WTC11 (cell line): ENCODE measurements at regions not wholly inside any gene's neighbourhood (a gene's known extent, or its start where the extent isn't known, plus 50 kb on each side); places are given as distances from the start of the nearest gene placed in this dataset.

Experiments
- ATAC-seq: fragments of 200-7000 bp; cut with Tn5 transposase; 2 replicates; pipeline ENCODE4 v1.10.0; 2021; ENCODE audit warnings: mild to moderate bottlenecking, moderate library complexity
- CTCF ChIA-PET: fragments of 300-600 bp; sonication (Branson Sonifier 250); formaldehyde crosslinking; loops from one replicate; lab custom pipeline; 2021; ENCODE audit warnings: antibody characterized with exemption; lab: Charles Lee
- POLR2A ChIA-PET: fragments of 350-600 bp; sonication (Branson Sonifier 250); formaldehyde crosslinking; loops from one replicate; lab custom pipeline; 2021; ENCODE audit warnings: antibody characterized with exemption; lab: Charles Lee
- DNase-seq: peaks from one replicate; pipeline ENCODE4 v3.0.0; 2021; ENCODE audit warnings: low spot score
- H3K27ac Mint-ChIP-seq: 2 replicates; pipeline ENCODE4 v1.8.0; 2021; ENCODE audit warnings: mixed read lengths
- H3K27me3 Mint-ChIP-seq: 2 replicates; pipeline ENCODE4 v1.8.0; 2021; ENCODE audit warnings: low read depth, mild to moderate bottlenecking, moderate library complexity, mixed read lengths
- H3K36me3 Mint-ChIP-seq: 2 replicates; pipeline ENCODE4 v1.8.0; 2021; ENCODE audit warnings: mixed read lengths
- H3K4me1 Mint-ChIP-seq: 2 replicates; pipeline ENCODE4 v1.8.0; 2022; ENCODE audit warnings: mixed read lengths
- H3K4me3 Mint-ChIP-seq: 2 replicates; pipeline ENCODE4 v1.8.0; 2021; ENCODE audit warnings: mild to moderate bottlenecking, moderate library complexity, mixed read lengths
- H3K9me3 Mint-ChIP-seq: 2 replicates; pipeline ENCODE4 v1.8.0; 2021; ENCODE audit warnings: mixed read lengths
- CBFB ChIP-seq: sonication (generic); formaldehyde crosslinking; IDR thresholded peaks from 2 replicates; pipeline ENCODE4 v1.8.1; 2022; ENCODE audit warnings: mild to moderate bottlenecking, low read depth, missing genetic modification reagents
- CREM ChIP-seq: sonication (generic); formaldehyde crosslinking; IDR thresholded peaks from 2 replicates; pipeline ENCODE4 v1.8.1; 2022; ENCODE audit warnings: mild to moderate bottlenecking, missing genetic modification reagents, moderate library complexity
- E2F5 ChIP-seq: sonication (generic); formaldehyde crosslinking; IDR thresholded peaks from 2 replicates; pipeline ENCODE4 v1.8.1; 2022; ENCODE audit warnings: mild to moderate bottlenecking, moderate library complexity, missing genetic modification reagents
- ELF4 ChIP-seq: sonication (generic); formaldehyde crosslinking; IDR thresholded peaks from 2 replicates; pipeline ENCODE4 v1.8.1; 2022; ENCODE audit warnings: low read depth, mild to moderate bottlenecking, moderate library complexity, missing genetic modification reagents
- EMX1 ChIP-seq: fragments of 250-450 bp; sonication (Bioruptor Pico); IDR thresholded peaks from 2 replicates; pipeline ENCODE4 v1.8.0; 2021; ENCODE audit warnings: mild to moderate bottlenecking
- GTF2I ChIP-seq: fragments of 250-450 bp; sonication (Bioruptor Pico); conservative IDR thresholded peaks from 2 replicates; pipeline ENCODE4 v1.4.0; 2021; ENCODE audit warnings: mild to moderate bottlenecking
- JAZF1 ChIP-seq: fragments of 250-450 bp; sonication (Bioruptor Pico); IDR thresholded peaks from 2 replicates; pipeline ENCODE4 v1.9.0; 2021; ENCODE audit warnings: moderate library complexity, mild to moderate bottlenecking, inconsistent platforms
- MLX ChIP-seq: sonication (generic); formaldehyde crosslinking; IDR thresholded peaks from 2 replicates; pipeline ENCODE4 v1.8.1; 2023; ENCODE audit warnings: mild to moderate bottlenecking, missing genetic modification reagents, moderate library complexity
- PREB ChIP-seq: sonication (generic); formaldehyde crosslinking; IDR thresholded peaks from 2 replicates; pipeline ENCODE4 v1.8.1; 2022; ENCODE audit warnings: mild to moderate bottlenecking, missing genetic modification reagents, moderate library complexity, borderline replicate concordance
- RELA ChIP-seq: sonication (generic); formaldehyde crosslinking; IDR thresholded peaks from 2 replicates; pipeline ENCODE4 v1.8.1; 2022; ENCODE audit warnings: missing genetic modification reagents, mild to moderate bottlenecking, borderline replicate concordance
- RORB ChIP-seq: fragments of 250-450 bp; sonication (Bioruptor Pico); IDR thresholded peaks from 2 replicates; pipeline ENCODE4 v1.9.0; 2021; ENCODE audit warnings: mild to moderate bottlenecking
- SOX15 ChIP-seq: fragments of 250-450 bp; sonication (Bioruptor Pico); IDR thresholded peaks from 2 replicates; pipeline ENCODE4 v1.9.0; 2021; ENCODE audit warnings: mild to moderate bottlenecking
- SP1 ChIP-seq: sonication (generic); formaldehyde crosslinking; conservative IDR thresholded peaks from 2 replicates; pipeline ENCODE4 v1.8.1; 2022; ENCODE audit warnings: missing genetic modification reagents
- TCF7 ChIP-seq: sonication (generic); formaldehyde crosslinking; IDR thresholded peaks from 2 replicates; pipeline ENCODE4 v1.8.0; 2022; ENCODE audit warnings: mild to moderate bottlenecking, low read depth, missing genetic modification reagents, moderate library complexity
- TEAD1 ChIP-seq: sonication (generic); formaldehyde crosslinking; IDR thresholded peaks from 2 replicates; pipeline ENCODE4 v1.8.0; 2022; ENCODE audit warnings: mild to moderate bottlenecking, missing genetic modification reagents
- ZBTB21 ChIP-seq: sonication (generic); formaldehyde crosslinking; IDR thresholded peaks from 2 replicates; pipeline ENCODE4 v1.8.1; 2023; ENCODE audit warnings: mild to moderate bottlenecking, missing genetic modification reagents, borderline replicate concordance
- ZMAT4 ChIP-seq: fragments of 250-450 bp; sonication (Bioruptor Pico); IDR thresholded peaks from 2 replicates; pipeline ENCODE4 v1.9.0; 2021; ENCODE audit warnings: mild to moderate bottlenecking
- ZNF671 ChIP-seq: fragments of 250-450 bp; sonication (Bioruptor Pico); IDR thresholded peaks from 2 replicates; pipeline ENCODE4 v1.8.0; 2021; ENCODE audit warnings: mild to moderate bottlenecking
- ZSCAN18 ChIP-seq: fragments of 250-450 bp; sonication (Bioruptor Pico); IDR thresholded peaks from 2 replicates; pipeline ENCODE4 v2.1.2; 2022; ENCODE audit warnings: mild to moderate bottlenecking, moderate library complexity

- TF ChIP-seq TEAD1 (CRISPR knock-in tag) (no peak), EMX1 (no peak), E2F5 (CRISPR knock-in tag) (no peak)
Observed at GRCh38 chr18:73318739-73319479, 451.1 kb upstream of the NETO1 start (continued).

GRCh38 chr18:73316513-73316912 lies 448.7 kb upstream of the NETO1 start:
- Mint-ChIP-seq H3K27me3 (no peaks in the 10 kb centered on the region), H3K9me3 (no peaks in the 10 kb centered on the region), H3K4me3 (no peak overlapping the region), H3K27ac (no peak overlapping the region), H3K36me3 (no peaks in the 10 kb centered on the region), H3K4me1 (no peaks in the 10 kb centered on the region)
- ChIA-PET POLR2A (no interaction called here), CTCF (no interaction called here)
- ATAC-seq, result no peak
- DNase-seq, result no peak
- TF ChIP-seq TCF7, result no peak

GRCh38 chr18:73315381-73315780 lies 447.6 kb upstream of the NETO1 start:
- POLR2A ChIA-PET, result no interaction called here
- H3K9me3 Mint-ChIP-seq, result peaks cover 4% of the 10 kb centered on the region; the same call in 1 of the 2 replicates
- DNase-seq, result no peak
- no peak overlapping the region for H3K4me3 Mint-ChIP-seq
- H3K27ac Mint-ChIP-seq, result no peak overlapping the region
- H3K36me3 Mint-ChIP-seq, result no peaks in the 10 kb centered on the region
- CTCF ChIA-PET, result no interaction called here
- TF ChIP-seq SP1 (CRISPR knock-in tag) (no peak), RELA (CRISPR knock-in tag) (no peak), PREB (CRISPR knock-in tag) (no peak), ZBTB21 (CRISPR knock-in tag) (no peak), JAZF1 (no peak), CBFB (CRISPR knock-in tag) (no peak), CREM (CRISPR knock-in tag) (no peak), ZSCAN18 (CRISPR knock-in tag) (no peak), GTF2I (CRISPR knock-in tag) (no peak), ZNF671 (no peak), TEAD1 (CRISPR knock-in tag) (no peak), ZMAT4 (CRISPR knock-in tag) (no peak), EMX1 (no peak), ELF4 (CRISPR knock-in tag) (no peak), RORB (CRISPR knock-in tag) (no peak), MLX (CRISPR knock-in tag) (no peak), SOX15 (no peak)
- TF ChIP-seq, all 79 proteins: peak for 0
- Mint-ChIP-seq H3K27me3 (no peaks in the 10 kb centered on the region), H3K4me1 (no peaks in the 10 kb centered on the region)
- ATAC-seq, result no peak
